HG03342 (cell line): ENCODE measurements at regions not wholly inside any gene's neighbourhood (a gene's known extent, or its start where the extent isn't known, plus 50 kb on each side); places are given as distances from the start of the nearest gene placed in this dataset.
A peak's percentile ranks its signal among the peaks of the same experiment; 100 is the strongest.

Source experiments
- ATAC-seq: cut with Tn5 transposase; IDR thresholded peaks from one replicate; pipeline ENCODE4 v1.9.1; 2021; ENCODE audit warnings: mild to moderate bottlenecking, moderate library complexity; ENCODE audit not compliant: unreplicated experiment

- ATAC-seq, result no peak
These were observed 420.9 kb upstream of the POU3F3 start for GRCh38 chr2:104432991-104433390.

GRCh38 chr2:104433657-104434056 is 420.3 kb upstream of the POU3F3 start:
- ATAC-seq, result no peak

- peak; percentile 68 for ATAC-seq
These were observed 419.6 kb upstream of the POU3F3 start for GRCh38 chr2:104434318-104434792.

DNA sequence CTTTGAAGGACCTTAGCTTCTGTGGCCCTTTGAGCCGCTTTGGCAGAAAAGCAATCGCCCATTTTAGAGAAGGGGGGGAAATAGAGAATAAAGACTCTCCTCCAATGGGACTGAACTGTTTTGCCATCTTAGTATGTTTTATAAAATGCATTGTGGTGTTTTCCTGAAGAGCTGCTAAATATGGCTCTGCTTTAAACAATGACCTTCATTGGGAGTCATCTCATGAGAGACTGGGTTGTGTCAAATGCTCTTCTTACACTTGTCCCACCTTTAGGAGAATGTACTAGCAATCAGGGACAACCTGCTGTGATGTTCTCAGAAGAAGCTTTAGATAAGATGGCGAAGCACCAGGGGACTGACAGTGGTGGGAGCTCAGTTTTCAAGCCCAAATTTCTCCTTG is 418.9 kb upstream of the POU3F3 start:
- no peak for ATAC-seq

GRCh38 chr2:104438481-104438880 is 415.4 kb upstream of the POU3F3 start:
- ATAC-seq, result no peak

GRCh38 chr2:104443145-104443544 is 410.8 kb upstream of the POU3F3 start:
- no peak for ATAC-seq

- no peak for ATAC-seq
These were observed 409.5 kb upstream of the POU3F3 start for GRCh38 chr2:104444392-104444791.

GRCh38 chr2:104444889-104445288 is 409.0 kb upstream of the POU3F3 start:
- ATAC-seq, result no peak

GRCh38 chr2:104447831-104448434 is 406.0 kb upstream of the POU3F3 start:
- ATAC-seq, result no peak

- no peak for ATAC-seq
These were observed 405.1 kb upstream of the POU3F3 start for GRCh38 chr2:104448661-104449440.

- ATAC-seq, result no peak
These were observed 401.4 kb upstream of the POU3F3 start for GRCh38 chr2:104452558-104452957.

DNA sequence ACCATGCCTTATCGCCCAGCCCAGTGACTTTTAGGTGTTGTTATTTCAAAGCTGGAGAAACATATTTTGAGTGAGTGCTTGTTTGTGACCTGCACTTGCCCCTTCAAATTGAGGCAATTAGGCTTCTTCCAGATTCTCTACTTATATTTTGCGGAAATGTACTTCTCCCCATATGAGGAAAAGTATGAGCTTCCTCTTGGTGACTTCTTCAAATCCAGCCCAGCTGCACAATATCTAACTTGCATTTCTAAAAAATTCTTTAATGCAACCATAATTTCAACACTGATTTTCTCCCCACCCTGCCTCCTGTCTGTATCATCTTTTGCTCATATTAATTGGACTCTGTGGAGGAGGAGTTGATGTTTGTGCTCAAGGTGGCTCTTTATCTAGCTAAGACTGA is 391.2 kb upstream of the POU3F3 start:
- ATAC-seq, result no peak

GRCh38 chr2:104465981-104466380 is 387.9 kb upstream of the POU3F3 start:
- no peak for ATAC-seq

DNA sequence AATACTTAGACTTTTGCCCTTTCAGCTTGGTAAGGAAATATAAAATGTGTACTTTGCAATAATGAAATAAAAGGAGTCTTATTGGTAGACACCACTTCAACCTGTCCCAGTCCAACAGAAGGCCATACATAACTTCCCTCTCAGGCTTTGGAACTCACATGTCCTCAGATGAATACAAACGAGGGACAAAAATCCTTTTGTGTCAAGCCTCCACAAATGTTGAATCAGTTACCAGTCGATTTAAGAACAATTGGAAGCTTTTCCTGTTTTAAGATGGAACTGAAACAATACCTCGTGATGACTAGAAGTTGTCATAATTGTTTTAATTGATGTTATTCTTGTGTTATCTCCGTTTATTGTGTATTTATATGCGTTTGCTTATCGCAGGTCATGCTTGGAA is 385.1 kb upstream of the POU3F3 start:
- ATAC-seq, result no peak

- no peak for ATAC-seq
These were observed 381.8 kb upstream of the POU3F3 start for GRCh38 chr2:104472076-104472475.

- no peak for ATAC-seq
These were observed 380.4 kb upstream of the POU3F3 start for GRCh38 chr2:104473546-104473945.

- no peak for ATAC-seq
These were observed 379.2 kb upstream of the POU3F3 start for GRCh38 chr2:104474716-104475115.

DNA sequence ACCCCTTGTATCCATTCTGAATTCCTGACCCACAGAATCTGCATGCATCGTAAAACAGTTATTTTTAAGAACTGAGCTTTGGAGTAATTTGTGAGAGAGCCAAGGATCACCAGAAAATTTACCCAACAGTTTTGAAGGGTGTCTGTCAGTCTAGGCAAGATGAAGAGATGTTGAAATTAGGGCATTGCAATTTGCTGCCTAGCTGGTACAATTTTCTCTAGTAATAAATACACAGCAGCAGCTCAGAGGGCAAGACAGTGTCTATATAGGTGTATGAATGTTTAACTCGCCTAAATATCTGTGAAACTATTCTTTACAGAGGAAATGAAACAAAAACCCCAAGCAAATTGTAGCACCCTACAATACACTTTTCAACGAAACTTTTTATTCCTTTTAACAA is 377.8 kb upstream of the POU3F3 start:
- ATAC-seq, result no peak

GRCh38 chr2:104476563-104476988 is 377.3 kb upstream of the POU3F3 start:
- ATAC-seq, result no peak

DNA sequence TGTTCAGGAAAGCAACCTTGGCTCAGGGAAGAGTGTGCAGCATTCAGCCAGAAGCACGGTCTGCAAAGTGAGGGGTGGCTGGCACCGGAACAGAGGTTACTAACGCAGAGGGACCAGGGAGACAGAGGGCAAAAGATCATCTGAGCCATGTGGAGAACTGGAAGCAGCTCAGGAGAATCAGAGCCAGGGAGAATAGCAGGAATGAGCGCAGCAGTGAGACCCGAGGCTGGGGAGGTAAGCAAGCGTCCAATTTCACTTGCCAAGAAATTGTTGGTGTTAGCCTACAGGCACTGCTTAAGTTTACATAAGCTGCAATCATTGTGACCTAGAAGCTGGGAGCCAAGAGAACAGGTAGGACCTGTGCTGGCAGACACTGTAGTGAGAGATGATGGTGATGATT is 372.6 kb upstream of the POU3F3 start:
- ATAC-seq, result no peak

- no peak for ATAC-seq
These were observed 366.5 kb upstream of the POU3F3 start for GRCh38 chr2:104487366-104487765.

GRCh38 chr2:104493698-104494097 is 360.2 kb upstream of the POU3F3 start:
- no peak for ATAC-seq
